ENCODE measurements at regions not wholly inside any gene's neighbourhood (a gene's known extent, or its start where the extent isn't known, plus 50 kb on each side); places are given as distances from the start of the nearest gene placed in this dataset.
A peak's percentile ranks its signal among the peaks of the same experiment; 100 is the strongest.

- peaks cover 27 to 44% (median 36%) of the 10 kb centered on the region in 3 experiments for H3K36me3 Mint-ChIP-seq (ENCODE audit: insufficient read depth in 1 of 3, low read depth in 3 of 3)
- no peak overlapping the region for H3K18ac ChIP-seq (ENCODE audit: insufficient read length, low read depth, low read length)
- no peak overlapping the region for H2BK20ac ChIP-seq (ENCODE audit: low read depth, low read length, poor library complexity, severe bottlenecking)
- no peak overlapping the region for H2BK5ac ChIP-seq (ENCODE audit: insufficient read length, low read length)
- no peak overlapping the region for H3K23ac ChIP-seq (ENCODE audit: insufficient read length, low read depth, low read length)
- H3K4me2 ChIP-seq (ENCODE audit: insufficient read depth, insufficient read length, low read length) = no peak overlapping the region
- no peak overlapping the region for H3K9ac ChIP-seq (ENCODE audit: extremely low read depth, insufficient read length, low read length)
- H3K4me1 ChIP-seq (ENCODE audit: insufficient read depth, low read length) = peaks cover 10% of the 10 kb centered on the region; the same call in 1 of the 2 replicates
- no peak overlapping the region for H2AFZ ChIP-seq (ENCODE audit: low read length)
- no peak overlapping the region for H2BK15ac ChIP-seq (ENCODE audit: low read depth, low read length)
- no peaks in the 10 kb centered on the region for H3K27me3 Mint-ChIP-seq (ENCODE audit: low read depth)
- H3K27ac ChIP-seq (ENCODE audit: insufficient read length, low read depth, low read length) = no peak overlapping the region
- H3K27ac Mint-ChIP-seq = peak overlapping the region in 2 of 3 experiments; percentile 55 to 89; a peak in 3 of 7 replicates
- H2AK5ac ChIP-seq (ENCODE audit: insufficient read length, low read length) = no peak overlapping the region
- DNase-seq = no peak
- H3K4me1 Mint-ChIP-seq = peaks cover 20 to 25% of the 10 kb centered on the region in 2 experiments
- H2BK12ac ChIP-seq (ENCODE audit: insufficient read length, low read depth, low read length) = no peak overlapping the region
- no peak overlapping the region for H3T11ph ChIP-seq (ENCODE audit: low read length)
- no peak overlapping the region for H3K56ac ChIP-seq (ENCODE audit: insufficient read length, low read depth, low read length)
- H3K23me2 ChIP-seq (ENCODE audit: insufficient read length, low read depth, low read length, poor library complexity, severe bottlenecking) = no peaks in the 10 kb centered on the region
- peaks cover 11 to 16% of the 10 kb centered on the region in 2 experiments for H3K9me3 Mint-ChIP-seq
- peaks cover 5% of the 10 kb centered on the region; the same call in 1 of the 2 replicates for H3K79me2 ChIP-seq (ENCODE audit: insufficient read depth, low read length)
- no peaks in the 10 kb centered on the region for H3K9me3 ChIP-seq (ENCODE audit: control insufficient read depth, low read depth, low read length)
- H4K5ac ChIP-seq (ENCODE audit: insufficient read length, low read depth, low read length) = no peak overlapping the region
- H3K79me1 ChIP-seq (ENCODE audit: insufficient read depth, low read depth, low read length, poor library complexity, severe bottlenecking) = peaks cover 8% of the 10 kb centered on the region
- no peak overlapping the region for H2BK120ac ChIP-seq (ENCODE audit: low read depth, low read length, poor library complexity, severe bottlenecking)
- H3K4me3 Mint-ChIP-seq = no peak overlapping the region
- no peak overlapping the region for H3K14ac ChIP-seq (ENCODE audit: insufficient read depth, low read length)
- TF ChIP-seq CTCF (conservative IDR thresholded peaks at IDR 0.05) = no peak
- H3K4ac ChIP-seq (ENCODE audit: low read depth, low read length) = no peak overlapping the region
- H4K91ac ChIP-seq (ENCODE audit: insufficient read length, low read depth, low read length) = no peak overlapping the region
- H4K20me1 ChIP-seq (ENCODE audit: control insufficient read depth, insufficient read depth, insufficient read length) = no peaks in the 10 kb centered on the region
- WGBS (ENCODE audit: extremely low coverage, insufficient read length, low lambda C conversion rate) = no CpG with 5 or more reads among the region's 11 CpGs
- no peaks in the 10 kb centered on the region for H3K27me3 ChIP-seq (ENCODE audit: insufficient read depth, low read length)
- H4K8ac ChIP-seq (replicated peaks; ENCODE audit: insufficient read length, low read depth, low read length) = no peak overlapping the region
Measured at GRCh38 chr6:21800948-21801438, 207.4 kb downstream of the SOX4 start.
